Kidney (tissue), 13 donors: ENCODE measurements at regions not wholly inside any gene's neighbourhood (a gene's known extent, or its start where the extent isn't known, plus 50 kb on each side); places are given as distances from the start of the nearest gene placed in this dataset.
"Not testable (repeated sequence)": the region's sequence is repeated elsewhere in the genome, so short reads cannot be mapped to it uniquely, and the experiment has no call there.

Source experiments
- DNase-seq, 5 donors: peaks; one replicate each; pipeline ENCODE4 v3.0.0-alpha.2; 2013 to 2020
- FAIRE-seq: peaks from 2 replicates; lab custom pipeline; 2012; peaks lifted over from hg19 to GRCh38; lab: Jason Lieb, UNC
- H3K27ac ChIP-seq, 2 donors: one replicate each; pipeline ENCODE4 v1.7.0; 2013; ENCODE audit warnings: low read depth in 2 of 2, low read length in 2 of 2, inconsistent platforms in 1 of 2
- H3K27me3 ChIP-seq: one replicate; pipeline ENCODE4 v1.7.1; 2013; ENCODE audit warnings: low read length, inconsistent platforms; ENCODE audit not compliant: control insufficient read depth, insufficient read depth
- H3K36me3 ChIP-seq, 3 donors: one replicate each; pipeline versions ENCODE4 v1.7.0 to v1.7.1; 2013; ENCODE audit warnings: low read length in 3 of 3, control low read depth in 1 of 3, inconsistent platforms in 1 of 3; ENCODE audit not compliant: insufficient read depth in 3 of 3, control insufficient read depth in 2 of 3
- H3K4me1 ChIP-seq, 3 donors: one replicate each; pipeline versions ENCODE4 v1.7.0 to v1.7.1; 2013; ENCODE audit warnings: low read length in 3 of 3, inconsistent platforms in 1 of 3, low read depth in 1 of 3; ENCODE audit not compliant: control insufficient read depth in 2 of 3, insufficient read depth in 2 of 3
- H3K4me3 ChIP-seq, 3 donors: one replicate each; pipeline versions ENCODE4 v1.7.0 to v1.8.1; 2013; ENCODE audit warnings: low read length in 3 of 3, control low read depth in 1 of 3, inconsistent platforms in 1 of 3
- H3K9ac ChIP-seq, 3 donors: one replicate each; pipeline versions ENCODE4 v1.7.0 to v1.7.1; 2013; ENCODE audit warnings: low read length in 3 of 3, control low read depth in 1 of 3, inconsistent platforms in 1 of 3
- H3K9me3 ChIP-seq, 3 donors: one replicate each; pipeline versions ENCODE4 v1.7.0 to v1.7.1; 2013; ENCODE audit warnings: low read length in 3 of 3, control low read depth in 1 of 3, inconsistent platforms in 1 of 3; ENCODE audit not compliant: control insufficient read depth in 2 of 3, insufficient read depth in 1 of 3
- CTCF ChIP-seq: IDR thresholded peaks from 3 replicates; pipeline ENCODE4 v1.5.1; 2012; ENCODE audit warnings: mild to moderate bottlenecking, moderate library complexity, borderline replicate concordance; ENCODE audit not compliant: insufficient read depth; ENCODE audit errors: extremely low read depth
- intact Hi-C: fragments of 100-400 bp; cut with DNase I; formaldehyde crosslinking; loops from one replicate; pipeline ENCODE4 v1.11.1; 2022
- donor health status: control.
- donor health status: control.
- donor health status: control.
- donor health status: control.
- donor health status: control.
- donor health status: DM: yes; HTN: yes; CAD: no.
- donor health status: Normal renal cell carcinoma (clear cell type).

- Histone ChIP-seq H3K36me3 (no peaks in the 10 kb centered on the region), H3K27ac (no peak overlapping the region), H3K4me1 (no peaks in the 10 kb centered on the region), H3K4me3 (no peak overlapping the region), H3K9ac (no peak overlapping the region), H3K9me3 (no peaks in the 10 kb centered on the region), H3K27me3 (no peaks in the 10 kb centered on the region)
- intact Hi-C loops, result no loop called here
- no peak for DNase-seq
- no peak for TF ChIP-seq CTCF
- FAIRE-seq, result no peak
These were observed 129.7 kb upstream of the PDE4D start for GRCh38 chr5:60023255-60023654.

GRCh38 chr5:60020457-60020856 lies 126.9 kb upstream of the PDE4D start:
- Histone ChIP-seq H3K4me3 (no peak overlapping the region), H3K27ac (no peak overlapping the region), H3K27me3 (no peaks in the 10 kb centered on the region), H3K36me3 (no peaks in the 10 kb centered on the region), H3K9ac (no peak overlapping the region), H3K9me3 (no peaks in the 10 kb centered on the region), H3K4me1 (no peaks in the 10 kb centered on the region)
- no peak for FAIRE-seq
- intact Hi-C loops, result no loop called here
- no peak for TF ChIP-seq CTCF
- DNase-seq, result no peak

GRCh38 chr5:60018960-60019359 lies 125.4 kb upstream of the PDE4D start:
- H3K27me3 ChIP-seq, H3K9ac ChIP-seq, H3K4me1 ChIP-seq, H3K27ac ChIP-seq, DNase-seq, FAIRE-seq, H3K36me3 ChIP-seq, H3K4me3 ChIP-seq, H3K9me3 ChIP-seq, intact Hi-C loops: not testable (repeated sequence)

- Histone ChIP-seq H3K27me3 (no peaks in the 10 kb centered on the region), H3K36me3 (no peaks in the 10 kb centered on the region), H3K27ac (no peak overlapping the region), H3K9ac (no peak overlapping the region), H3K4me3 (no peak overlapping the region), H3K4me1 (no peaks in the 10 kb centered on the region), H3K9me3 (no peaks in the 10 kb centered on the region)
- intact Hi-C loops, result no loop called here
- DNase-seq (no peak), FAIRE-seq (no peak)
- no peak for TF ChIP-seq CTCF
These were observed 124.6 kb upstream of the PDE4D start for GRCh38 chr5:60018091-60018490.
